ENCODE measurements at regions not wholly inside any gene's neighbourhood (a gene's known extent, or its start where the extent isn't known, plus 50 kb on each side); places are given as distances from the start of the nearest gene placed in this dataset.

- Histone ChIP-seq H3K9me3 (ENCODE audit: control insufficient read depth, insufficient read depth, low read length) (no peaks in the 10 kb centered on the region), H3K4me1 (ENCODE audit: control insufficient read depth, insufficient read depth, low read length) (no peaks in the 10 kb centered on the region), H3K27me3 (ENCODE audit: control insufficient read depth, insufficient read depth, low read length) (no peaks in the 10 kb centered on the region), H3K4me3 (ENCODE audit: low read length) (no peak overlapping the region), H3K27ac (ENCODE audit: low read length) (no peak overlapping the region), H3K36me3 (ENCODE audit: control insufficient read depth, insufficient read depth, low read length) (no peaks in the 10 kb centered on the region)
- Mint-ChIP-seq H3K36me3 (peaks cover 8% of the 10 kb centered on the region), H3K27me3 (ENCODE audit: low read depth in 2 of 2) (no peaks in the 10 kb centered on the region), H3K9me3 (peaks cover 10 to 11% of the 10 kb centered on the region in 2 donors), H3K4me1 (no peaks in the 10 kb centered on the region), H3K4me3 (no peak overlapping the region), H3K27ac (no peak overlapping the region)
- WGBS (ENCODE audit: insufficient coverage) = 52% methylated on average over 3 of the region's 5 CpGs
- no peak for ATAC-seq
- DNase-seq = no peak
- no peak for TF ChIP-seq CTCF (IDR thresholded peaks at IDR 0.05)
- intact Hi-C loops (cut with micrococcal nuclease) = no loop called here
Observed at GRCh38 chr14:82445810-82446570, 912.3 kb upstream of the SEL1L start.

DNA sequence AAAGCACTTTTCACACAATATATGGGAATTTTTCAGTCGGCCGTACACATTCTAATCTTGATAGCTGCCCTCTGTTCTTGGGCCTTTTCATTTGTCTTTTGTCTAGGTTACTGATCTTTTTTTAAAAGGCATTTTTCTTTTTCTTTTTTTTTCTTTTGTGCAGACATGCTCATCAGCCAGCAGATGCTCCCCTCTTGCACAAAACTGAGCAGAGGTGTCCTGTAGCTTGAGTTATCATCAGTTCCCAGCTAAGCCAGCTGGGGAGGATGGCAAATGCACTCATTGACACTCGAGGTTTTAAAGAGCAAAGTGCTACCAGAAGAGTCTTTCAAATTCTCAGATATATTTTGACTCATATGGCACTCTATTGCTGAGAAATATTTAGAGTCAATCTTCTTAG is 913.9 kb upstream of the SEL1L start:
- no peaks in the 10 kb centered on the region for H3K36me3 ChIP-seq (ENCODE audit: control insufficient read depth, insufficient read depth, low read length)
- H3K27me3 ChIP-seq (ENCODE audit: control insufficient read depth, insufficient read depth, low read length) = no peaks in the 10 kb centered on the region
- H3K27ac ChIP-seq (ENCODE audit: low read length) = no peak overlapping the region
- H3K27me3 Mint-ChIP-seq (ENCODE audit: low read depth in 2 of 2) = no peaks in the 10 kb centered on the region
- no peak overlapping the region for H3K4me3 ChIP-seq (ENCODE audit: low read length)
- DNase-seq (no peak), ATAC-seq (no peak)
- H3K4me1 ChIP-seq (ENCODE audit: control insufficient read depth, insufficient read depth, low read length) = no peaks in the 10 kb centered on the region
- no peaks in the 10 kb centered on the region for H3K9me3 ChIP-seq (ENCODE audit: control insufficient read depth, insufficient read depth, low read length)
- TF ChIP-seq CTCF (IDR thresholded peaks at IDR 0.05) = no peak
- H3K27ac Mint-ChIP-seq = no peak overlapping the region
- H3K4me3 Mint-ChIP-seq = no peak overlapping the region
- H3K36me3 Mint-ChIP-seq = no peaks in the 10 kb centered on the region
- WGBS (ENCODE audit: insufficient coverage) = 72% methylated on average over 3 of the region's 3 CpGs
- H3K4me1 Mint-ChIP-seq = no peaks in the 10 kb centered on the region
- peaks cover 7 to 11% of the 10 kb centered on the region in 2 donors for H3K9me3 Mint-ChIP-seq
- intact Hi-C loops (cut with micrococcal nuclease) = no loop called here

GRCh38 chr14:82449926-82450468 is 916.3 kb upstream of the SEL1L start:
- Mint-ChIP-seq H3K9me3 (peaks cover 8 to 10% of the 10 kb centered on the region in 2 donors), H3K4me3 (no peak overlapping the region), H3K27ac (no peak overlapping the region), H3K27me3 (ENCODE audit: low read depth in 2 of 2) (no peaks in the 10 kb centered on the region), H3K4me1 (no peaks in the 10 kb centered on the region), H3K36me3 (no peaks in the 10 kb centered on the region)
- DNase-seq (no peak), ATAC-seq (no peak)
- Histone ChIP-seq H3K4me3 (ENCODE audit: low read length) (no peak overlapping the region), H3K27me3 (ENCODE audit: control insufficient read depth, insufficient read depth, low read length) (no peaks in the 10 kb centered on the region), H3K36me3 (ENCODE audit: control insufficient read depth, insufficient read depth, low read length) (no peaks in the 10 kb centered on the region), H3K27ac (ENCODE audit: low read length) (no peak overlapping the region), H3K4me1 (ENCODE audit: control insufficient read depth, insufficient read depth, low read length) (no peaks in the 10 kb centered on the region), H3K9me3 (ENCODE audit: control insufficient read depth, insufficient read depth, low read length) (peaks cover 9% of the 10 kb centered on the region)
- TF ChIP-seq CTCF (IDR thresholded peaks at IDR 0.05) = no peak
- intact Hi-C loops (cut with micrococcal nuclease) = no loop called here
- 80% methylated on average over 3 of the region's 5 CpGs for WGBS (ENCODE audit: insufficient coverage)

DNA sequence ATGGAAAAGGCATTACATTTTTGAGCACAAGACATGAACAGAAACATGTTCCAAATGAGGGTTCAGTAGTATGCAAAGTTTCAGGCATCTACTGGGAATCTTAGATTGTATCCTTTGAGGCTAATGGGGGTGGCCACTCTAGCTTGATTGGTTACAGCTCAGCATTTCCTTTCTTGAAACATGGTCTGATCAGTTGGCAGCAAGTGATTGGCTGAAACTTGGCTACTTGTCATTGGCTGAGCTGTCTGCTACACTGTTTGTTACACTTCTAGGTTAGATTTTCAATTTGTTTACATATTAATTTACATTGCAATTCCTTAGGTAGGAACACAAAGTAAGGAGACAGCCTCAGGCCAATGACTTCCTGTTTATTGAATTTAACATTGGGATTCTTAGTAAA is 918.0 kb upstream of the SEL1L start:
- H3K27ac Mint-ChIP-seq = no peak overlapping the region
- H3K9me3 Mint-ChIP-seq = peaks cover 8% of the 10 kb centered on the region in 2 donors
- Histone ChIP-seq H3K27me3 (ENCODE audit: control insufficient read depth, insufficient read depth, low read length) (no peaks in the 10 kb centered on the region), H3K36me3 (ENCODE audit: control insufficient read depth, insufficient read depth, low read length) (no peaks in the 10 kb centered on the region), H3K4me1 (ENCODE audit: control insufficient read depth, insufficient read depth, low read length) (no peaks in the 10 kb centered on the region), H3K4me3 (ENCODE audit: low read length) (no peak overlapping the region), H3K9me3 (ENCODE audit: control insufficient read depth, insufficient read depth, low read length) (peaks cover 11% of the 10 kb centered on the region), H3K27ac (ENCODE audit: low read length) (no peak overlapping the region)
- H3K4me1 Mint-ChIP-seq = no peaks in the 10 kb centered on the region
- no peak overlapping the region for H3K4me3 Mint-ChIP-seq
- intact Hi-C loops (cut with micrococcal nuclease) = no loop called here
- no peaks in the 10 kb centered on the region for H3K36me3 Mint-ChIP-seq
- ATAC-seq (no peak), DNase-seq (no peak)
- no peak for TF ChIP-seq CTCF (IDR thresholded peaks at IDR 0.05)
- H3K27me3 Mint-ChIP-seq (ENCODE audit: low read depth in 2 of 2) = no peaks in the 10 kb centered on the region

All from natural killer cell (primary cell).